GM19372 (cell line): ENCODE measurements at regions not wholly inside any gene's neighbourhood (a gene's known extent, or its start where the extent isn't known, plus 50 kb on each side); places are given as distances from the start of the nearest gene placed in this dataset.
"Not testable (repeated sequence)": the region's sequence is repeated elsewhere in the genome, so short reads cannot be mapped to it uniquely, and the experiment has no call there.

Experiments used
- ATAC-seq: cut with Tn5 transposase; IDR thresholded peaks from one replicate; pipeline ENCODE4 v1.9.1; 2021; ENCODE audit warnings: mild to moderate bottlenecking, low read depth, moderate library complexity; ENCODE audit not compliant: unreplicated experiment

- no peak for ATAC-seq
Measured at GRCh38 chr15:36039996-36040572, 494.1 kb upstream of the DPH6 start.

- ATAC-seq, result not testable (repeated sequence)
Measured at GRCh38 chr15:36047018-36047716, 501.2 kb upstream of the DPH6 start.

GRCh38 chr15:36050899-36051298, 504.9 kb upstream of the DPH6 start:
- no peak for ATAC-seq

DNA sequence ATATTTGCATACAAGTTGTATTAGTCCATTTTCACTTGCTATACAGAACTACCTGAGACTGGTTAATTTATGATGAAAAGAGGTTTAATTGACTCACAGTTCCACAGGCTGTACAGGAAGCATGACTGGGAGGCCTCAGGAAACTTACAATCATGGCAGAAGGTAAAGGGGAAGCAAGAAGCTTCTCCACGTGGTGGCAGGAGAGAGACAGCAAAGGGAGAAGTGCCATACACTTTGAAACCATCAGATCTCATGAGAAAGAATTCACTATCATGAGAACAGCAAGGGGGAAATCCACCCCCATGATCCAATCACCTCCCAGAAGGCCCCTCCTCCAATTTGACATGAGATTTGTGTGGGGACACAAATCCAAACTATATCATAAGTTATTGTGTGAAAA, 506.7 kb upstream of the DPH6 start:
- not testable (repeated sequence) for ATAC-seq

DNA sequence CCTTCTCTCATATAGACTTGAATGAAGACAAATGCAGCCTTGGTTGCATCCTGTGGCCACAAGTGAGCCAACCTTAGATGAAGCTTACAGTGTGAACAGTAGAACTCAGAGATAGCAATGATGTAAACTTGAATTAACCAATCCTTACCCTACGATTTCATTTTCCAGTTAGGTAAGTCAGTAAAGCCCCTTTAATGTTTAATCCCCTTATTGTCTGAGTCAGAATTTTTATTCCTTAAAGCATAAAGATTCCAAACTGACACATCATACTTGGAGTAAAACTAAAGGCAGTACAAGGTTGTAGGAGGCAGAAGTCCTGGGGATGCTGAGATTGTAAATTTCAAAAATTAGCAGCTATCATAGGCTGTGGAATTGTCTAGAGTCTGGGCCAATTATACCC, 507.8 kb upstream of the DPH6 start:
- no peak for ATAC-seq

- no peak for ATAC-seq
Measured at GRCh38 chr15:36059596-36059995, 513.6 kb upstream of the DPH6 start.

DNA sequence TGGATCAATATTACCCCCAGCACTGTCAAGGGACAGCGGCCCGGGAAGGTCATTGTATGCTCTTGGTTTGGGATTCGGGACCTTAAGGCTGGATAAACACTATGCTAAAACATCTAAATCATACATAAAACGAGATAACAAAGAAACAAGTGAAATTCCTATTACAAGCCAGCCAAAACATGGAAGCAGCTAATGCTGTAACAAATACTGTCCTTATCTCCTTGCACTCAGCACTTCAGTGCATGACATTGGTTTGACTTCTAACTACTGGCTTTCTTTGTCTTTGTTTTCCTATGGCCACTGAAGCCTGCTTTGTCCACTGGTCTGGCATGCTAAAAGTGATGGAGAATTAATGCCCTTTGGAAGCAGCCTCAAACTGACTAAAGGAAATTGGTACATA, 516.4 kb upstream of the DPH6 start:
- no peak for ATAC-seq

DNA sequence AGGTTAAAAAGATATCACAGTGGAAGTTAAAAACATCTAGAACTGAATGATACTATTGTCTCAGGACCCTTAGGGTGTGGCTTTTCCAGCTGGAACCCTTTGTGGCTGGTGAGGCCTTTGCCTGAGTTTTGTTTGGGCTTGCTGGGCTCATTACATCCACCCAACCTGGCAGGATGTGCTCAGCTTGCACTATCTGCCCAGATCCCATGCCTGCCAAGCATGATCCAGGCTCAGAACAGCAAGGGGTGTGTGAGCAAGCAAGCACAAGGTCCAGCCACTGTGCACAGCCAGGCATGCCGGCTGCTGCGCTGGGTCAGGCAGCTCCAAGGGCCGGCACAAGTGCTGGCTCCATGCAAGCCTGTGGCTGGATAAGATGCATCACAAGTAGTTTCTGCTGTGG, 512.7 kb upstream of the CDIN1 start:
- no peak for ATAC-seq

DNA sequence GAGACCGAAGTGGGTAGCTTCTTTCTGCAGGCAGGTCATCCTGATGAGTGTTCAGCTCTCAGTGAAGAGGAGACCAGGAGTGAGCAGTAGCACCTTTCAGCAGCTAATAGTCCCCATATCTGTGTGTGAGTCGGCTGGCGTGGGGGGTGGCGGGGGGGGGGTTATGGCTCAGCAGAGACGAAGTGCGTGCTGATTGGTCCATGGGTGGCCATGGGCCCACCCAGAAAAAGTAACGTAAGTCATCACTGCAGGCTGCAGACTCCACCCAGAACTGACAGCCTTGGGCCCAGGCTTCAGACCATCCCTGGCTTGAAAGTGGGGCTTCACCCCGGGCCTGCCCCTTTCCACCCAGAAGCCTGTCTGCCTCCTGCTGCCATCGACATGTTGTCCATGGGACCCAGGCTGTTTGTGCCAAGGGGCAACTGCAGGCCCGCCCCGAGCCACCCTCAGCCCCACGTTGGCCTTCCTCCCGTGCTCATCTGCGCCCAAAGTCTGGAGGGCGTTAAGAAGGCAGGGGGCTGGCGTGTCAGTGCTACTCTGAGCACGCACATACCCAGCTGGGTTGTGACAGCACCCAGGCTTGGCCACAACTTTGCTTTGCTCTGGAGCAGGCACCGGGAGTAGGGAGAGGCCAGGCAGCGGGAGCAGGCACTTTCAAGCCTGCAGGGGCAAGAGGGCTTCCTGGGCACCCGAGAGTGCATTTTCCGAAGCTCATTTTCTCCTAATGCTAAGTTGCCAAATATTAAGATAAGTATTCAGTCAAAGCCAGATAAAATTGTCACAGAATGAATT, 511.7 kb upstream of the CDIN1 start:
- ATAC-seq, result no peak

DNA sequence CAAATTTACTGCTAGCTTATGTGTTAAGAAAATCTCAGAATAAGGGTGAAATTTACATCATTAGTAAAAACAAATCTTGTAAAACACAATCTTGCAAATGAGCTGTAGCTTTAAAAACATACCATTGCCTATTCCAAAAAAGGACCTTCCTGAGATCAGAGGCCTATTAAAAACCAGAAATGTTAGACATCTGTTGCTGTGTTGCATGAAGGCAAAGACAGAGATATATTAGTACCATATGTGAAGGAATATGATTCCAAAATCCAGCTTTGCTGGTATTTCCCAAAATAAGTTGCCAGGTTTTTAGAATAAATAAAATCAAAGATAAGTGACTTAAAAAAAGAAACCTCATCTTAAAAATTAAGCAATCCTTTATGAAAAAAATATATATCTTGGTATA, 504.1 kb upstream of the CDIN1 start:
- ATAC-seq, result no peak

DNA sequence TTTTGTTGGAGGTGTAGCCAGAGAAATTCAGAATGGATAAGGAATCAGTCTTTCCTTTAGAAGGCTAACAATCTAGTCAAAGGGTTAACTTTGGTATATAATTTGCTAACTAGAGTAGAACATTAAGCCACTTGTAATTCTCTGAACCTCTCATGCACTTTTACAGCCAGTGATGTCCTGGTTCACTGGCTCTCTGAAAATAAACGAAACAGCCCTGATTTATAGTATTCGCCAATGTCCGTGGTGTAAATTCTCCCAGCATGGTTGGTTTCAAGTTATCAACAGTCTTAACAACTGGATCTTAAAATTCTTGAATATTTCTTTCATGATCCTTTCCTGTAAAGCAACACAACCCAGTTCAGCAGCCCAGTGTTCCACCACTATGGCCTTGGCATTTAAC, 500.4 kb upstream of the CDIN1 start:
- no peak for ATAC-seq

DNA sequence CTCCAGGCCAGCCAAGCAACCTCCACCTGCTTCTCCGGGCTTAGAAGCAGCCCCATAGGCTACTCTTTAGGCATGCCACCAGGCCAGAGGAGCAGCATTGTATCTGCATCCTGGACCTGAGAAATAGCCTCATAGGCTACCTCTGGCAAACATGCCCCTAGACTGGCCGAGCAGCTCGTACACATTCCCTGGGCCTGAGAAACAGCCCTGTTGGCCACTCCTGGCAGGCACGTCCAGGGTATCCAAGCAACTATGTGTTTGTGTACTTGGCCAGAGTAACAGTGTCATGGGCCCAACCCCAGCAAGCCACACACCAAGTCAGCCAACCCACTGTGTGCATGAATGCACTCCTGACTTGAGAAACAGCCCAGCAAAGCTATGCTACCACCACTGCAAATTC, 498.7 kb upstream of the CDIN1 start:
- ATAC-seq, result no peak

- no peak for ATAC-seq
Measured at GRCh38 chr15:36090286-36090946, 489.0 kb upstream of the CDIN1 start.

DNA sequence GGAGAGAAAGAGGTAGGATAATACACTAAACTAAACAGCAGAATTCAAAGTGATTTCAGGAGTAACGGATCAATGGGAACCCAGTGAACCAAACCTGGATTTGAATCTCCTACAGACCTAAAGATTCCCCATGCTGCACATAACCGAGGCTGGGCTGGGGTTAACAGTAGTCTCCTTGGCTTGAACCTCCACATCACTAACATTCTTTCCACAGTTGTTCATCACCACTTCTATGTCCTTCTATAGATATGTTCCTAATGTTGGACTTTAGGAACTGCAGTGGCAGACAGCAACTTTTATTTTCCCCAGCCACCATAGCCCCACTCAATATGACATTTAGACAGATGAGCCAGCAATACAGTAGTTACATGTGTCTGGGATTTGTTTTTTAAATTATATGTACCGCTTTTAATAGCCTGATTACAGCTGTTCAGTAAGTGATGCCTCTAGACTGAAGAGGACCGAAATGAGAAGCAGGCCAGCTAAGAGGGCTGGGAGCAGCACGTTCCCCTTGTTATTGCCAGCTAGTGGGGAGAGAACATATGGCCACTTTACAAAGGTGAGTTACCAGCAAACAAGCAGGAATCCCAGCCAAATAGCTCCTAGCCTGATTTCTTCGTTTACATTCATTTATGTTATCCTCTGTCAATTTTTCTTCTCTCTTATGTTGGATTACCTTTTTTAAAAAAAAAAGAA, 472.6 kb upstream of the CDIN1 start:
- no peak for ATAC-seq

GRCh38 chr15:36108541-36108940, 470.9 kb upstream of the CDIN1 start:
- no peak for ATAC-seq

DNA sequence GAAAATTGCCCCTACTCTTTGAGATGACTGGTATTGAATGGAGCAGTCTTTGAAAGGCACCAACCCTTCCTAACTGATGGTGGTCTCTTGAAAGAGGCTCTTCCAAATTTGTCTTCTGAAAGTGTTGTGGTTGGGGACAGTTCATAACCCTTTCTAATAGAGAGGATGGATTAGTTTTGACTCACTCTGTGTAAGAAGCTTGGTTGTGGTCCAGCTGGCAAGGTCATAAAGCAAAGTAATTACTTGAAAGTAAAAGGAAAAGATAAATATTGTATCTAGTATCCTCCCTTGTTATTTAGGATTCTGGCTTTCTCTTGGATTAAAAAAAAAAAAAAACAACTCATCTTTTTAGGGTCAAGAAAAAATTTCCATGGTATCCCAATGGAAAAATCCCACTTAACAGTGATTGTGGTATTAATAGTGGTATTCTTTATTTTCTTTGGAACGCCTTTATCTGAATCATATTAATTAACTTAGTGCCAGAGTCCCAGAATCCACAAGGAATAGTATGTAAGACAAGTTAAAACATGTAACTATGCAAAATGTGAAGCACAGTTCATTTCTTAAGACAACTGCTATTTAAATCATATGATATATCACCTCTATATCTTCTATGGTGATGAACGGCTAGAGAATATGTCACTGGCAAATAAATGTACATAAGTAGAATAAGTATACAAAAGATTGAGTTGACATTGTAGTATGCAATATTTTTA, 469.3 kb upstream of the CDIN1 start:
- ATAC-seq, result no peak

GRCh38 chr15:36110659-36110993, 468.8 kb upstream of the CDIN1 start:
- ATAC-seq, result no peak

DNA sequence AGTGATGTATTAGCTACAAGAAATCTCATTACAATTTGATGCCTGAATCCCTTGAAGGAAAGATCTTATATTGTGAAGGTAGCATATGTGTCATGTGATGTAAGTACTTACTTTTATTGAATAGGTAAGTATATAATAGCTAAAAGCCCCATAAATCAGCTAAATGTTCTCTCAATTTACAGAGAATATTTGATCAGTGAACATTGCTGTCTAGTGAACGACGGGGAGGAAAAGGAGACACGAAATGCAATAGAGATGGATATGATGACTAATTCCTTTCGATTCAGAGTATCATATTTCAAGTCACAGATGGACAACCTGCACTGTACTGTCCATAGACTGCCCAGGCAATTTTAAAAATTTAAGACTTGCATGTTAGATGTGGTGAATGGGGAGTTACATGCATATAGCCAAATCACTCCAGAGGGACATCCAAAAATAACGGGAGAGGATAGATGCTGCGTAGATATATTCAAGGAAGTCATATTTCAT, 462.1 kb upstream of the CDIN1 start:
- ATAC-seq, result no peak

DNA sequence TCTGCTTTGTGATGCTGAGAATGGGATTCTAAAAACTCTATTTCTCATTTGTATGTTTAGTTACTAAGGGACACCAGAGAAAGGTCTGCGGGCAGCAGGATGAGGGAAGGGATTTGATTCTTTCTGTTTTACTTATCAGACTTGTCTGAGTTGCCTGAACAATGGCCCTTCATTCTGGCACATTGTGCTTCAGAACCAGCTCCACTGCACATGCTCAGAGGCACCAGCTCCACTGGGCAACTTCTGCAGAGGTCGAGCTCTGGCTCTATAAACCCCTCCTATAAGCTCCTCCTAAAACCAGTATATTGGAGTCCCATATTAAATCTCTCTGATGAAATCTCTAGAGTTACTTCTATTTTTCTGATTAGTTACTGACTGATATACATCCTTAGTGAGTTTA, 453.2 kb upstream of the CDIN1 start:
- ATAC-seq, result no peak
